ENCODE measurements at regions not wholly inside any gene's neighbourhood (a gene's known extent, or its start where the extent isn't known, plus 50 kb on each side); places are given as distances from the start of the nearest gene placed in this dataset.
"Not testable (repeated sequence)": the region's sequence is repeated elsewhere in the genome, so short reads cannot be mapped to it uniquely, and the experiment has no call there.

GRCh38 chr9:30482499-30482898 is 1901.9 kb upstream of the ACO1 start:
- DNase-seq = no peak

- DNase-seq = no peak
Observed at GRCh38 chr9:30484690-30485089, 1899.8 kb upstream of the ACO1 start.

GRCh38 chr9:30504502-30504905 is 1879.9 kb upstream of the ACO1 start:
- DNase-seq = no peak

- no peak for DNase-seq
Observed at GRCh38 chr9:30505311-30505710, 1879.1 kb upstream of the ACO1 start.

GRCh38 chr9:30506749-30507148 is 1877.7 kb upstream of the ACO1 start:
- DNase-seq = no peak

- no peak for DNase-seq
Observed at GRCh38 chr9:30507166-30507565, 1877.3 kb upstream of the ACO1 start.

GRCh38 chr9:30511666-30512065 is 1872.8 kb upstream of the ACO1 start:
- DNase-seq = no peak

GRCh38 chr9:30519166-30519565 is 1865.3 kb upstream of the ACO1 start:
- no peak for DNase-seq

GRCh38 chr9:30519756-30520155 is 1864.7 kb upstream of the ACO1 start:
- DNase-seq = no peak

GRCh38 chr9:30522061-30522460 is 1862.4 kb upstream of the ACO1 start:
- DNase-seq = no peak

GRCh38 chr9:30522486-30522885 is 1862.0 kb upstream of the ACO1 start:
- no peak for DNase-seq

- no peak for DNase-seq
Observed at GRCh38 chr9:30524311-30524710, 1860.1 kb upstream of the ACO1 start.

GRCh38 chr9:30534455-30534854 is 1850.0 kb upstream of the ACO1 start:
- DNase-seq = no peak

- no peak for DNase-seq
Observed at GRCh38 chr9:30534896-30535295, 1849.5 kb upstream of the ACO1 start.

- DNase-seq = no peak
Observed at GRCh38 chr9:30536494-30536893, 1847.9 kb upstream of the ACO1 start.

GRCh38 chr9:30539696-30540095 is 1844.7 kb upstream of the ACO1 start:
- not testable (repeated sequence) for DNase-seq

GRCh38 chr9:30574355-30575151 is 1809.9 kb upstream of the ACO1 start:
- no peak for DNase-seq

- DNase-seq = peak in 1 of 5 experiments; percentile 6
Observed at GRCh38 chr9:30575218-30575617, 1809.2 kb upstream of the ACO1 start.

- DNase-seq = no peak
Observed at GRCh38 chr9:30575691-30576090, 1808.8 kb upstream of the ACO1 start.

- DNase-seq = no peak
Observed at GRCh38 chr9:30579810-30580209, 1804.6 kb upstream of the ACO1 start.

GRCh38 chr9:30582240-30582639 is 1802.2 kb upstream of the ACO1 start:
- no peak for DNase-seq

GRCh38 chr9:30584559-30584958 is 1799.9 kb upstream of the ACO1 start:
- DNase-seq = peak in 1 of 5 experiments; percentile 2

- no peak for DNase-seq
Observed at GRCh38 chr9:30591461-30591860, 1793.0 kb upstream of the ACO1 start.

- DNase-seq = no peak
Observed at GRCh38 chr9:30597608-30598007, 1786.8 kb upstream of the ACO1 start.

- DNase-seq = no peak
Observed at GRCh38 chr9:30605936-30606335, 1778.5 kb upstream of the ACO1 start.

Measured in T-helper 2 cell (primary cell).